GM12864 (cell line): ENCODE measurements at regions not wholly inside any gene's neighbourhood (a gene's known extent, or its start where the extent isn't known, plus 50 kb on each side); places are given as distances from the start of the nearest gene placed in this dataset.

Source experiments
- DNase-seq: peaks from one replicate; pipeline ENCODE4 v3.0.0-alpha.2; 2011; ENCODE audit warnings: low read depth
- H3K4me3 ChIP-seq: 2 replicates; pipeline ENCODE4 v1.5.1; 2011; ENCODE audit warnings: mild to moderate bottlenecking, low read depth, low read length, control low read depth
- TF ChIP-seq, protein P1 (sequence below): IDR thresholded peaks from 2 replicates; pipeline ENCODE4 v1.5.1; 2011; ENCODE audit warnings: low read depth, mild to moderate bottlenecking, moderate library complexity, low read length, control low read depth, inconsistent platforms; ENCODE audit errors: missing control alignments

GRCh38 chr16:49194537-49195236, 87.0 kb downstream of the CBLN1 start:
- TF ChIP-seq, protein P1, sequence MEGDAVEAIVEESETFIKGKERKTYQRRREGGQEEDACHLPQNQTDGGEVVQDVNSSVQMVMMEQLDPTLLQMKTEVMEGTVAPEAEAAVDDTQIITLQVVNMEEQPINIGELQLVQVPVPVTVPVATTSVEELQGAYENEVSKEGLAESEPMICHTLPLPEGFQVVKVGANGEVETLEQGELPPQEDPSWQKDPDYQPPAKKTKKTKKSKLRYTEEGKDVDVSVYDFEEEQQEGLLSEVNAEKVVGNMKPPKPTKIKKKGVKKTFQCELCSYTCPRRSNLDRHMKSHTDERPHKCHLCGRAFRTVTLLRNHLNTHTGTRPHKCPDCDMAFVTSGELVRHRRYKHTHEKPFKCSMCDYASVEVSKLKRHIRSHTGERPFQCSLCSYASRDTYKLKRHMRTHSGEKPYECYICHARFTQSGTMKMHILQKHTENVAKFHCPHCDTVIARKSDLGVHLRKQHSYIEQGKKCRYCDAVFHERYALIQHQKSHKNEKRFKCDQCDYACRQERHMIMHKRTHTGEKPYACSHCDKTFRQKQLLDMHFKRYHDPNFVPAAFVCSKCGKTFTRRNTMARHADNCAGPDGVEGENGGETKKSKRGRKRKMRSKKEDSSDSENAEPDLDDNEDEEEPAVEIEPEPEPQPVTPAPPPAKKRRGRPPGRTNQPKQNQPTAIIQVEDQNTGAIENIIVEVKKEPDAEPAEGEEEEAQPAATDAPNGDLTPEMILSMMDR = no peak
- H3K4me3 ChIP-seq = no peak overlapping the region
- DNase-seq = no peak

DNA sequence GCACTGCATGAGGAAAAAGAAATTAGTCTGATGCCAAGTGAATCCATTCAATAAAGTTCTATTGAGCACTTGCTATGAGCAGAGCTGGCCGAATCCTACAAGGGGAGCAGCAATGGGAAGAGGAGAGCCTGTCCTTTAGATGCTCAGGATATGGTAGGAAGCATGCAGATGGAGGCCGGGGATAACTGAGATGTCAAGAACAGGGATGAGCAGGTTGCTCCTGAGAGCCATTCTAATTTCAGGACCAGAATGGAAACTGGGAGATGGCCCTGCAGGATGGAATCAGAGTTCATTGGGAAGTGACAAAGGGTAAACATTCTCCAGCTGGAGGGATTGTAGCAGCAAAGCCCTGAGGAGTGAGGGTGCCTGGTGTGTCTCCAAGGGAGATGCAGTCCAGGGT, 88.0 kb downstream of the CBLN1 start:
- TF ChIP-seq, protein P1 = no peak
- no peak for DNase-seq
- H3K4me3 ChIP-seq = no peak overlapping the region

DNA sequence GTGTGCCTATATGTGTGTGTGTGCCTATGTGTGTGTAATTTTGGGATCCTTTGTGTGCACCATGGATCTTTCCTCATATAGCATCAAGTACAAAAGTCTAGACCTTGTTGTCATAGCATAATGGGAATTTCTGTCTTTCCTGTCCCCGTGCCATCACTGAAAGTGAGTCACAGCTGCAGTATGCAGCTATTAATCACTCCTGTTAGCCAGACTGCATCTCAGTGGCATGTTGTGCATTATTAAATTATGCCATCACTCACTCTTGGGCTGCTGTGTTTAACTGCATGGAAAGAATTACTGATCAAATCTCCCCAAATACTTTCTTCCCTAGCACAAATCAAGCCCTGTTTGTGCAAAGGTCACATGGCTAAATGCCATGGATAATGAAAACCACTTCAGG, 92.4 kb downstream of the CBLN1 start:
- TF ChIP-seq, protein P1 = no peak
- DNase-seq = no peak
- no peak overlapping the region for H3K4me3 ChIP-seq

DNA sequence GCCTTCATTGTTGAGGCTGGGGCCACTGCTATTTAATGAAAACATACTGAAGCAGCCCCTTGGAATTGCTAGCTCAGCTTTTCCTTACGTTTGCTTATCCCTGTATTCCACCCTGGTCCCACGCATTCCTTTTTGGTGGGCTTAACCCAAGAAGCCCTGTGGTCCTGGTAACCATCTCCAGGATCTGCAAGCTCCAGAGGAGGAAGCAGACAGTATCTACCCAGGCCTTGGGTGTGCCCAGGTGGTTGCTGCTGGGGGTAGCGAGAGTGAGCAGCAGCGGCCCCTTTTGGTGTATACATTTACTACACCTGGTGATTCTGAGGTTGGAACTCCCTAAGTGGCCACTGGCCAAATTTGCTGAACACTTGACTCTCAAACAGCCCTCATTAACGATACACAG, 97.7 kb downstream of the CBLN1 start:
- DNase-seq = no peak
- TF ChIP-seq, protein P1 = peak; percentile 62
- H3K4me3 ChIP-seq = no peak overlapping the region

DNA sequence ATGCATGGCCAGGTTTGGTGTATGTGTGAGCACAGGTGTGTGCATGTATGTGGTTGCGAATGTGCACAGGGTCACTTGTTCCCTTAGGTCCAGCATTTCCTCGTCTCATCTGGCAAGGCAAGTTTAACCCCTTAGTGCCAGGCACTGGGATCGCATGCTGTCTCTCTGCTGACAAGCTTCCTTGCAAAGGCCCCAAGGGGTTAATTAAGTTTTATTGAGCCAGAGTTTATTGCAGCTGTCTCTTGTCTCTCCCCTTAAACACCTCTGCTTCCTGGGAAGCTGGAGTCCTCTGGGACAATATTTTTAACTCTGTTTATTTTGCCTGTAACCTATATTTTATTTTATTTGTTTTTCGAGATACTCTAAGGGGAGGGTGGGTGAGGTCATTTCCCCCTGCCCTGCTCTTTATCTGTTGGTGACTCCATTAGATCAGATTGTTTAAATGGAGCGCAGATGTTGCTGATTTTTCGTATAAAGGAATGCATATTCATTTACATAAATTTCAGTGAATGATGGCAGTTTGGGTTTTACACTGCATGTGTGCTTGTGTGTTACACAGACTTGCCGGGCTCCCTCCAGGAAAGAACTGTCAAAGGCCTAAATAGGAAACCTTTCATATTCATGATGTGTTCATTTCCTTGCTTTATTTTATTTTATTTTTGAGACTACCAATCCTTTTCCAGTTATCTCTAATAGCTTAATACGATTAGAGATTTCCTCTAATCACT, 99.7 kb downstream of the CBLN1 start:
- DNase-seq = no peak
- TF ChIP-seq, protein P1 = no peak

GRCh38 chr16:49179714-49180330, 101.8 kb downstream of the CBLN1 start:
- TF ChIP-seq, protein P1 = no peak
- no peak overlapping the region for H3K4me3 ChIP-seq
- no peak for DNase-seq

More for the DNA sequence above, 99.7 kb downstream of the CBLN1 start:
- H3K4me3 ChIP-seq = no peak overlapping the region
